SK-N-SH (cell line): ENCODE measurements at regions not wholly inside any gene's neighbourhood (a gene's known extent, or its start where the extent isn't known, plus 50 kb on each side); places are given as distances from the start of the nearest gene placed in this dataset.

ENCODE experiments used
- CTCF ChIA-PET: fragments of 300-600, 350-600 bp; formaldehyde crosslinking; extraction: SDS; loops from one replicate; lab custom pipeline; 2021; lab: Yijun Ruan, JAX
- POLR2A ChIA-PET: fragments of 350-600 bp; sonication (Branson Sonifier 250); formaldehyde crosslinking; extraction: SDS; loops from one replicate; lab custom pipeline; 2020; ENCODE audit warnings: antibody characterized with exemption, inconsistent platforms; lab: Yijun Ruan, JAX
- DNase-seq: peaks from one replicate; pipeline ENCODE4 v3.0.0; 2012
- H2AFZ ChIP-seq: fragments of 200-600 bp; sonication (generic); 2 replicates; pipeline ENCODE4 v1.8.1; 2016; ENCODE audit warnings: antibody characterized with exemption, mild to moderate bottlenecking, low read depth
- H3F3A ChIP-seq: fragments of 200-600 bp; sonication (generic); replicated peaks from 2 replicates; pipeline ENCODE3; 2016; ENCODE audit warnings: antibody characterized with exemption, mild to moderate bottlenecking; ENCODE audit not compliant: insufficient read depth
- H3K27ac ChIP-seq, 2 experiments: fragments of 200-500 bp in 1 of 2; fragments of 200-600 bp in 1 of 2; sonication (Bioruptor generic) in 1 of 2; sonication (generic), shearing (Covaris generic) in 1 of 2; 2 replicates each; pipeline versions ENCODE4 v1.5.1 to v1.6.1; 2014 to 2016; ENCODE audit warnings: low read depth in 2 of 2, inconsistent platforms in 1 of 2, low read length in 1 of 2, mild to moderate bottlenecking in 1 of 2, mixed read lengths in 1 of 2
- H3K27me3 ChIP-seq: fragments of 200-600 bp; sonication (generic), shearing (Covaris generic); 2 replicates; pipeline ENCODE4 v1.6.1; 2016; ENCODE audit warnings: mixed run types; ENCODE audit not compliant: insufficient read depth
- H3K36me3 ChIP-seq, 2 experiments: fragments of 200-500 bp in 1 of 2; fragments of 200-600 bp in 1 of 2; sonication (Bioruptor generic) in 1 of 2; sonication (generic) in 1 of 2; replicated peaks in 1 of 2; 2 replicates each; pipeline versions ENCODE3 to v1.5.1; 2014 to 2016; ENCODE audit warnings: low read length in 1 of 2, mild to moderate bottlenecking in 1 of 2; ENCODE audit not compliant: insufficient read depth in 2 of 2, control insufficient read depth in 1 of 2
- H3K4me1 ChIP-seq, 2 experiments: fragments of 200-500 bp in 1 of 2; fragments of 200-600 bp in 1 of 2; sonication (Bioruptor generic) in 1 of 2; sonication (generic), shearing (Covaris generic) in 1 of 2; 2 replicates each; pipeline versions ENCODE4 v1.5.1 to v1.6.1; 2014 to 2016; ENCODE audit warnings: low read depth in 1 of 2, low read length in 1 of 2, mixed run types in 1 of 2; ENCODE audit not compliant: insufficient read depth in 2 of 2, control insufficient read depth in 1 of 2
- H3K4me2 ChIP-seq: fragments of 200-600 bp; sonication (generic), shearing (Covaris generic); 2 replicates; pipeline ENCODE4 v1.6.1; 2017; ENCODE audit warnings: mixed run types
- H3K4me3 ChIP-seq, 2 experiments: fragments of 200-500 bp in 1 of 2; fragments of 200-600 bp in 1 of 2; sonication (Bioruptor generic) in 1 of 2; sonication (generic), shearing (Covaris generic) in 1 of 2; 2 replicates each; pipeline versions ENCODE4 v1.5.1 to v1.8.1; 2014 to 2016; ENCODE audit warnings: low read depth in 2 of 2, inconsistent platforms in 1 of 2, low read length in 1 of 2, mild to moderate bottlenecking in 1 of 2, mixed read lengths in 1 of 2, moderate library complexity in 1 of 2
- H3K79me2 ChIP-seq: fragments of 200-600 bp; sonication (generic); 2 replicates; pipeline ENCODE4 v1.8.1; 2017; ENCODE audit warnings: mild to moderate bottlenecking; ENCODE audit not compliant: insufficient read depth
- H3K9ac ChIP-seq: fragments of 200-600 bp; sonication (generic); 2 replicates; pipeline ENCODE4 v1.6.1; 2017; ENCODE audit warnings: mixed run types
- H3K9me2 ChIP-seq: fragments of 200-600 bp; sonication (generic); 2 replicates; pipeline ENCODE4 v1.6.1; 2017; ENCODE audit warnings: mixed run types
- H3K9me3 ChIP-seq: fragments of 200-600 bp; sonication (generic); 2 replicates; pipeline ENCODE4 v1.6.1; 2017; ENCODE audit warnings: mixed run types, mild to moderate bottlenecking, moderate library complexity
- H4K20me1 ChIP-seq: fragments of 200-600 bp; sonication (generic); 2 replicates; pipeline ENCODE4 v1.6.1; 2017; ENCODE audit warnings: mild to moderate bottlenecking, mixed run types; ENCODE audit not compliant: insufficient read depth
- CHD2 ChIP-seq: fragments of 150-350 bp; IDR thresholded peaks from 2 replicates; pipeline ENCODE4 v1.6.1; 2018; ENCODE audit warnings: low read length; ENCODE audit not compliant: partially characterized antibody
- CTCF ChIP-seq: fragments of 200-600 bp; sonication (generic); IDR thresholded peaks from 2 replicates; pipeline ENCODE4 v1.6.1; 2017; ENCODE audit warnings: antibody characterized with exemption, mild to moderate bottlenecking, moderate library complexity
- ELF1 ChIP-seq: IDR thresholded peaks from 2 replicates; pipeline ENCODE4 v1.4.0; 2012
- EP300 ChIP-seq, 2 experiments: IDR thresholded peaks; 2 replicates each; pipeline versions ENCODE4 v1.4.0 to v1.6.1; 2012; ENCODE audit warnings: borderline replicate concordance in 1 of 2, low read depth in 1 of 2, low read length in 1 of 2
- FOSL2 ChIP-seq: IDR thresholded peaks from 2 replicates; pipeline ENCODE4 v1.4.0; 2012; ENCODE audit warnings: low read depth, mild to moderate bottlenecking, moderate library complexity, borderline replicate concordance
- FOXJ3 ChIP-seq: sonication (generic); formaldehyde crosslinking; IDR thresholded peaks from 2 replicates; pipeline ENCODE4 v1.5.1; 2020; ENCODE audit warnings: mild to moderate bottlenecking, missing genetic modification reagents
- GABPA ChIP-seq: IDR thresholded peaks from 2 replicates; pipeline ENCODE4 v1.4.0; 2012; ENCODE audit warnings: low read depth, mild to moderate bottlenecking
- GATA2 ChIP-seq: sonication (generic); formaldehyde crosslinking; IDR thresholded peaks from 2 replicates; pipeline ENCODE4 v1.5.0; 2020; ENCODE audit warnings: mild to moderate bottlenecking, missing genetic modification reagents
- NFIC ChIP-seq: IDR thresholded peaks from 2 replicates; pipeline ENCODE4 v1.4.0; 2012; ENCODE audit warnings: borderline replicate concordance
- REST ChIP-seq: IDR thresholded peaks from 2 replicates; pipeline ENCODE4 v1.6.1; 2012; ENCODE audit warnings: mild to moderate bottlenecking, low read depth, low read length, moderate library complexity
- TEAD4 ChIP-seq: IDR thresholded peaks from 2 replicates; pipeline ENCODE4 v1.4.0; 2012; ENCODE audit warnings: mild to moderate bottlenecking, borderline replicate concordance; ENCODE audit not compliant: insufficient read depth
- WGBS: methylation state at CpG from one replicate; pipeline ENCODE4 v1.1.6; 2017; ENCODE audit warnings: low lambda C conversion rate; 5-methylcytosine and 5-hydroxymethylcytosine counted together

- ChIA-PET CTCF (no interaction called here), POLR2A (no interaction called here)
- no peak overlapping the region for H3K4me2 ChIP-seq
- H3K9me3 ChIP-seq = no peaks in the 10 kb centered on the region
- TF ChIP-seq FOSL2 (no peak), NFIC (no peak), GABPA (no peak), EP300 (IDR thresholded peaks at IDR 0.05; ENCODE audit: borderline replicate concordance in 1 of 2, low read depth in 1 of 2, low read length in 1 of 2) (no peak), ELF1 (no peak), CHD2 (no peak), CTCF (no peak)
- no peaks in the 10 kb centered on the region for H3K4me1 ChIP-seq
- H3K36me3 ChIP-seq = no peaks in the 10 kb centered on the region
- no peak overlapping the region for H2AFZ ChIP-seq
- no peaks in the 10 kb centered on the region for H3F3A ChIP-seq
- DNase-seq = no peak
- H4K20me1 ChIP-seq = no peaks in the 10 kb centered on the region
- no peaks in the 10 kb centered on the region for H3K27me3 ChIP-seq
- H3K27ac ChIP-seq = no peak overlapping the region
- no peak overlapping the region for H3K4me3 ChIP-seq
- no peaks in the 10 kb centered on the region for H3K9me2 ChIP-seq
- 78% methylated on average over 12 of the region's 12 CpGs for WGBS
- no peaks in the 10 kb centered on the region for H3K79me2 ChIP-seq
- no peak overlapping the region for H3K9ac ChIP-seq
These were observed 1932.0 kb downstream of the SUCLG1 start for GRCh38 chr2:82527124-82527523.

- H3K27me3 ChIP-seq = no peaks in the 10 kb centered on the region
- DNase-seq = no peak
- H3K9me3 ChIP-seq = no peaks in the 10 kb centered on the region
- POLR2A ChIA-PET = no interaction called here
- H3K4me3 ChIP-seq = no peak overlapping the region
- TF ChIP-seq GATA2 (CRISPR knock-in tag) = no peak
- no peak for TF ChIP-seq REST
- no peak for TF ChIP-seq FOSL2
- TF ChIP-seq TEAD4 = no peak
- TF ChIP-seq FOXJ3 = no peak
- no peak overlapping the region for H3K4me2 ChIP-seq
- no peaks in the 10 kb centered on the region for H4K20me1 ChIP-seq
- no peaks in the 10 kb centered on the region for H3K9me2 ChIP-seq
- no peaks in the 10 kb centered on the region for H3F3A ChIP-seq
- no peak overlapping the region for H3K9ac ChIP-seq
- WGBS = 59% methylated on average over 7 of the region's 7 CpGs
- no peaks in the 10 kb centered on the region for H3K4me1 ChIP-seq
- H2AFZ ChIP-seq = no peak overlapping the region
- H3K27ac ChIP-seq = no peak overlapping the region
- no peaks in the 10 kb centered on the region for H3K79me2 ChIP-seq
- CTCF ChIA-PET = no interaction called here
- H3K36me3 ChIP-seq = no peaks in the 10 kb centered on the region
These were observed 1932.8 kb downstream of the SUCLG1 start for GRCh38 chr2:82526277-82526676.
